Nephron (organoid): ENCODE measurements at regions not wholly inside any gene's neighbourhood (a gene's known extent, or its start where the extent isn't known, plus 50 kb on each side); places are given as distances from the start of the nearest gene placed in this dataset.
"Not testable (repeated sequence)": the region's sequence is repeated elsewhere in the genome, so short reads cannot be mapped to it uniquely, and the experiment has no call there.

Experiments
- H3K27ac Mint-ChIP-seq, 3 experiments: 2 replicates each; pipeline ENCODE4 v1.8.0; 2020; ENCODE audit warnings: mixed read lengths in 3 of 3, mild to moderate bottlenecking in 2 of 3, moderate library complexity in 1 of 3
- H3K27me3 Mint-ChIP-seq: 2 replicates; pipeline ENCODE4 v1.8.0; 2021; ENCODE audit warnings: low read depth, mild to moderate bottlenecking, moderate library complexity, mixed read lengths
- H3K36me3 Mint-ChIP-seq: 2 replicates; pipeline ENCODE4 v1.8.0; 2020; ENCODE audit warnings: low read depth, mixed read lengths
- H3K4me1 Mint-ChIP-seq: 2 replicates; pipeline ENCODE4 v1.8.0; 2020; ENCODE audit warnings: mixed read lengths
- H3K4me3 Mint-ChIP-seq, 3 experiments: 2 replicates each; pipeline ENCODE4 v1.8.0; 2020; ENCODE audit warnings: mild to moderate bottlenecking in 3 of 3, mixed read lengths in 3 of 3, moderate library complexity in 2 of 3
- H3K9me3 Mint-ChIP-seq: 2 replicates; pipeline ENCODE4 v1.8.0; 2020; ENCODE audit warnings: mixed read lengths
- CTCF ChIP-seq, 3 experiments: fragments of 200-600 bp; sonication (generic); IDR thresholded peaks; one replicate each; pipeline ENCODE4 v1.5.0; 2021; ENCODE audit warnings: antibody characterized with exemption in 3 of 3; ENCODE audit not compliant: unreplicated experiment in 3 of 3

- H3K36me3 Mint-ChIP-seq = no peaks in the 10 kb centered on the region
- H3K27me3 Mint-ChIP-seq = no peaks in the 10 kb centered on the region
- TF ChIP-seq CTCF (IDR thresholded peaks at IDR 0.05; ENCODE audit: unreplicated experiment in 3 of 3) = no peak
- no peak overlapping the region for H3K4me3 Mint-ChIP-seq
- H3K27ac Mint-ChIP-seq = no peak overlapping the region
- no peaks in the 10 kb centered on the region for H3K4me1 Mint-ChIP-seq
- H3K9me3 Mint-ChIP-seq = no peaks in the 10 kb centered on the region
Measured at GRCh38 chr16:8083560-8083959, 506.8 kb downstream of the TMEM114 start.

- Mint-ChIP-seq H3K27me3 (peaks cover under 1% of the 10 kb centered on the region), H3K4me1 (no peaks in the 10 kb centered on the region), H3K27ac (no peak overlapping the region), H3K9me3 (peaks cover under 1% of the 10 kb centered on the region), H3K4me3 (no peak overlapping the region), H3K36me3 (no peaks in the 10 kb centered on the region)
- TF ChIP-seq CTCF (IDR thresholded peaks at IDR 0.05; ENCODE audit: unreplicated experiment in 3 of 3) = no peak
Measured at GRCh38 chr16:8080817-8081216, 509.5 kb downstream of the TMEM114 start.

- H3K27ac Mint-ChIP-seq = no peak overlapping the region
- no peak for TF ChIP-seq CTCF (IDR thresholded peaks at IDR 0.05; ENCODE audit: unreplicated experiment in 3 of 3)
- H3K4me1 Mint-ChIP-seq = no peaks in the 10 kb centered on the region
- H3K4me3 Mint-ChIP-seq = no peak overlapping the region
- H3K36me3 Mint-ChIP-seq = no peaks in the 10 kb centered on the region
- peaks cover 18% of the 10 kb centered on the region for H3K9me3 Mint-ChIP-seq
- H3K27me3 Mint-ChIP-seq = peaks cover 4% of the 10 kb centered on the region
Measured at GRCh38 chr16:8075271-8075670, 515.0 kb downstream of the TMEM114 start.

GRCh38 chr16:8070506-8070905 lies 519.8 kb downstream of the TMEM114 start:
- Mint-ChIP-seq H3K9me3 (peaks cover 24% of the 10 kb centered on the region), H3K27me3 (peaks cover under 1% of the 10 kb centered on the region), H3K4me3 (no peak overlapping the region), H3K27ac (no peak overlapping the region), H3K4me1 (no peaks in the 10 kb centered on the region), H3K36me3 (no peaks in the 10 kb centered on the region)
- no peak for TF ChIP-seq CTCF (IDR thresholded peaks at IDR 0.05; ENCODE audit: unreplicated experiment in 3 of 3)

- H3K4me1 Mint-ChIP-seq, H3K27ac Mint-ChIP-seq, H3K27me3 Mint-ChIP-seq, H3K36me3 Mint-ChIP-seq, H3K4me3 Mint-ChIP-seq: not testable (repeated sequence)
- H3K9me3 Mint-ChIP-seq = peaks cover 13% of the 10 kb centered on the region
Measured at GRCh38 chr16:8068225-8068624, 522.1 kb downstream of the TMEM114 start.

- no peaks in the 10 kb centered on the region for H3K27me3 Mint-ChIP-seq
- no peaks in the 10 kb centered on the region for H3K36me3 Mint-ChIP-seq
- no peak for TF ChIP-seq CTCF (IDR thresholded peaks at IDR 0.05; ENCODE audit: unreplicated experiment in 3 of 3)
- H3K27ac Mint-ChIP-seq = no peak overlapping the region
- no peaks in the 10 kb centered on the region for H3K4me1 Mint-ChIP-seq
- peaks cover 9% of the 10 kb centered on the region for H3K9me3 Mint-ChIP-seq
- H3K4me3 Mint-ChIP-seq = no peak overlapping the region
Measured at GRCh38 chr16:8063159-8063558, 527.2 kb downstream of the TMEM114 start.
